Progenitor cell of endocrine pancreas (in vitro differentiated cells): ENCODE measurements at regions not wholly inside any gene's neighbourhood (a gene's known extent, or its start where the extent isn't known, plus 50 kb on each side); places are given as distances from the start of the nearest gene placed in this dataset.
A peak's percentile ranks its signal among the peaks of the same experiment; 100 is the strongest.

Experiments
- DNase-seq: peaks from one replicate; pipeline ENCODE4 v3.0.0; 2021; ENCODE audit warnings: low spot score; ENCODE audit not compliant: unreplicated experiment
- H3K27ac Mint-ChIP-seq: 2 replicates; pipeline ENCODE4 v1.8.0; 2021; ENCODE audit warnings: mild to moderate bottlenecking, moderate library complexity, mixed read lengths
- H3K27me3 Mint-ChIP-seq: 2 replicates; pipeline ENCODE4 v1.8.0; 2021; ENCODE audit warnings: mixed read lengths
- H3K36me3 Mint-ChIP-seq: 2 replicates; pipeline ENCODE4 v1.8.0; 2022; ENCODE audit warnings: mixed read lengths; ENCODE audit not compliant: insufficient read depth
- H3K4me1 Mint-ChIP-seq: 2 replicates; pipeline ENCODE4 v1.8.0; 2021; ENCODE audit warnings: low read depth, mixed read lengths
- H3K4me3 Mint-ChIP-seq: 2 replicates; pipeline ENCODE4 v1.8.0; 2021; ENCODE audit warnings: low read depth, mild to moderate bottlenecking, moderate library complexity, mixed read lengths
- H3K9me3 Mint-ChIP-seq: 2 replicates; pipeline ENCODE4 v1.8.0; 2021; ENCODE audit warnings: low read depth, mixed read lengths
- CTCF ChIP-seq: fragments of 200-600 bp; sonication (generic); IDR thresholded peaks from one replicate; pipeline ENCODE4 v1.5.0; 2021; ENCODE audit warnings: antibody characterized with exemption, mild to moderate bottlenecking; ENCODE audit not compliant: unreplicated experiment

GRCh38 chr9:87073692-87074091 is 126.4 kb upstream of the GAS1 start:
- TF ChIP-seq CTCF, result no peak
- Mint-ChIP-seq H3K4me3 (no peak overlapping the region), H3K27ac (no peak overlapping the region), H3K27me3 (peaks cover 5% of the 10 kb centered on the region), H3K9me3 (peaks cover 4% of the 10 kb centered on the region), H3K36me3 (no peaks in the 10 kb centered on the region), H3K4me1 (peaks cover 4% of the 10 kb centered on the region)
- no peak for DNase-seq

DNA sequence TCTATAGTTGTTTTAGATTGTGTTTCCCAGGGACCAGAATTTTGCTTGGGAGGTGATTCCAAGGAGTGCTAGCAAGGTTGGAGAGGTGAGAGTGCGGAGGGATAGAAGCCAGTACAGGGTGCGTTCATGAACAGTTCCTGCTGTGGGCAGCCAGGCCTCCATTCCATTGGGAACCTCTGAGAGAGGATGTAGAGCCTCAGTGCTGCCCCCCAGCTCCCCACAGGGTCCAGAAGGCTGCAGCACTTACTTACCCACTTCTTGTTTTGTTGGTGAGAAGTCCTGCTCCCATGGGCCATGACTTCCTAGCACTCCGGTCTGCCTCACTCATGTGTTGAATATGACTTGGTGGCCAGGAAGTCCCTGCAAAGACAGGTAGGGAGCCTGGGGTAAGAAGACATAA is 128.2 kb upstream of the GAS1 start:
- no peak overlapping the region for H3K4me3 Mint-ChIP-seq
- H3K9me3 Mint-ChIP-seq, result peaks cover 16% of the 10 kb centered on the region
- H3K27me3 Mint-ChIP-seq, result no peaks in the 10 kb centered on the region
- DNase-seq, result no peak
- TF ChIP-seq CTCF, result no peak
- no peaks in the 10 kb centered on the region for H3K36me3 Mint-ChIP-seq
- H3K4me1 Mint-ChIP-seq, result peaks cover 4% of the 10 kb centered on the region
- H3K27ac Mint-ChIP-seq, result no peak overlapping the region

GRCh38 chr9:87076825-87077224 is 129.5 kb upstream of the GAS1 start:
- no peak overlapping the region for H3K27ac Mint-ChIP-seq
- H3K27me3 Mint-ChIP-seq, result no peaks in the 10 kb centered on the region
- TF ChIP-seq CTCF, result no peak
- peaks cover 4% of the 10 kb centered on the region for H3K4me1 Mint-ChIP-seq
- DNase-seq, result no peak
- H3K9me3 Mint-ChIP-seq, result peaks cover 13% of the 10 kb centered on the region
- H3K36me3 Mint-ChIP-seq, result no peaks in the 10 kb centered on the region
- no peak overlapping the region for H3K4me3 Mint-ChIP-seq

DNA sequence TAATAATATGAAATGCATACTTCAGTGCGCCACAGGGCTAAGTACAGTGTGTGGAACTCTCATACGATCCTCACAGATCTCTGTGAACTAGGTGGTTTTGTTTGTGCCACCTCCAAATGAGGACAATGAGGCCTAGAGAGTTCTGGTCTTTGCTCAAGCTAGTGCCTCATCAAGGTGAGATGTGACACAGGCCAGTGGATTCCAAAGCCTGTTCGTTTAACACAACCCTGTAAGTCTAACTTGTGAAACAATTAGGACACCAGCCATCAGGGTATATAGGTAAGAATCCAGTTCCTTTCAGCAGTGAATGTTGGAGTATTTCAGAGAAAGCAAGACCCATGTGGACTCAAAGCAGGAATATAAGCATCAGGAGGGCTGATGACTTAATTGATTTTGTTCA is 130.7 kb upstream of the GAS1 start:
- H3K4me3 Mint-ChIP-seq, result no peak overlapping the region
- H3K36me3 Mint-ChIP-seq, result no peaks in the 10 kb centered on the region
- peaks cover 4% of the 10 kb centered on the region for H3K4me1 Mint-ChIP-seq
- peaks cover 13% of the 10 kb centered on the region for H3K9me3 Mint-ChIP-seq
- no peak for TF ChIP-seq CTCF
- DNase-seq, result no peak
- H3K27ac Mint-ChIP-seq, result no peak overlapping the region
- H3K27me3 Mint-ChIP-seq, result no peaks in the 10 kb centered on the region

DNA sequence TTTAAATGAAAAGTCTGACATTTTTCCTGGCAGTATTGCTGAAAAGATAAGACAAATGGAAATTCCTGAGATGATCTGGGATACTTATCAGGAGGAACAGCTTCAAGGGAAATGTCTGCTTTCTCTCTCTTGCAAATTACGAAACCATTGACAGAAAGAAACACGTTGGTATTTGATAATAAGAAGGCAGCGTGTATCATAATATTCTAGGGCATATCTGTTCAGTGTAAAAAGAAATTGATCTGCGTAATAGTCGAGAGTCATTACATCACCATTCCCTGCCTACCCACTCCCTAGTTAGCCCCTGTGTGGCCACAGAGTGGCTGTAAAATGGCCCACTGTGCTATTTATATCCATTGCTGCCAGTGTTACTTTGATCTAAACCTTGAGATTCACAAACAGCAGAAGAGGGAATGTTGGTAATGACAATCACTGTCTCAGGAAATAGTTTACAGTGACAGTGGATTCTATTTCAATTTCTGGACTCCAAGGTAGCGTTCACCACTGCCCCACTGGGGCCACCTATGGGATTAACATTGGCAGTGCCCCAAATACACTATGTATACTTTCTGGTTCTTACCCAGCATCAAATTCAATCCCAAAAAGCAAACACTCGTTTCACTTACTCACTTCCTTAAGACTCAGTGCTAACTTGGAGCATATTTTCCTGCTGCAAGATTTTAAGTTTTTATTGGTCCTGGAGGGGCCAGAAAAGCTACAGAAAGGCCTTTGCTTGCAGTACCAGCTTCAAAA is 133.4 kb upstream of the GAS1 start:
- Mint-ChIP-seq H3K4me1 (no peaks in the 10 kb centered on the region), H3K4me3 (no peak overlapping the region), H3K27ac (no peak overlapping the region), H3K27me3 (no peaks in the 10 kb centered on the region), H3K9me3 (peaks cover 13% of the 10 kb centered on the region), H3K36me3 (no peaks in the 10 kb centered on the region)
- DNase-seq, result no peak
- TF ChIP-seq CTCF, result peak; percentile 24
